ENCODE measurements at regions not wholly inside any gene's neighbourhood (a gene's known extent, or its start where the extent isn't known, plus 50 kb on each side); places are given as distances from the start of the nearest gene placed in this dataset.

DNA sequence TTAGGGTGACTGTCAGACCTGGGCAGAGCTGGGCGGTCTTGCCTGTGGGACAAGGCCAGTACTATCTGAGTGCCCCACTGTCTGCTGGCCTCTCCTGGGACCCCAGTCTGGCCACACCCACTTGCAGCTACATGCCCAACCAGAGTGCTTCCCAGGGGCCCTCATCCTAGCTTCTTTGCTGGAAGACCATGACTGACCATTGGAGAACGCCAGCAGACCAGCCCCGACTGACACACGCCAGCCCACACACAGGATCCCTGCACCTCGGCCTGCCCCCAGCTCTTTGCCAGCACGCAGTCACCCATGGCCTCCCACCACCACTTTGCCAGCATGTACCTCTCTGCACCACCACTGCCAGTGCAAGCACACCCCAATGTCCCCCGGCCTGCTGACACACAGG, 585.7 kb downstream of the ZNF674 start:
- ChIA-PET CTCF (no interaction called here), POLR2A (no interaction called here)

DNA sequence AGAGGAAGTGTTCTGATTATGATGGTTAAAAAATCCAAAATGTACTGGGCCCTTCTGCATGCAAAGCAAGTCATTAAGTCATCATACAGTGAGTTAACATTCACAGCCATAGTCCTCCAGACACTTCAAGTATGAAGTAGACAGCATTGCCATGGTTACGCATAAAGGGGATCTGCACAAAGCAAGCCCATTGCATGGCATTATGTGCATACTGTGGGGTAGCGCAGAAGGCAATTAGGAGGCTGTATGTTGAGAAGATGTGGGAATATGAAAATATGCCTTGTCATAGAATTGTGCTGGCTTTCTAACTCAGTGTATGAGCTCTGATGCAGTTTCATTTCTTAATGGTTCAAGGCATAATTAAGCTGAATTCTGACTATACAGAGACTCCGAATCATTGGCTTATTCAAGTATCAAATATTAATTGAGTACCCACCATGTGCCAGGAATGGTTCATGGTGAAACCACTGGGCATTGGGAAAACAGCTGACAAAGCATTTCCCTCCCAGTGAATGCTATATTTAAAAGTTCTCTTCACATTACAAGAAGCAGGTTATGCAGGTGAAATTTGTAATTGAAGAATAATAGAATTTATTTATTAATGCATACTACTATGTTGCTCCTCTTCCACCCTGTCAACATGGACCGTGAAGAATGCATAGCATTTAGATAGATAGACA, 588.9 kb downstream of the ZNF674 start:
- TF ChIP-seq, protein P1, sequence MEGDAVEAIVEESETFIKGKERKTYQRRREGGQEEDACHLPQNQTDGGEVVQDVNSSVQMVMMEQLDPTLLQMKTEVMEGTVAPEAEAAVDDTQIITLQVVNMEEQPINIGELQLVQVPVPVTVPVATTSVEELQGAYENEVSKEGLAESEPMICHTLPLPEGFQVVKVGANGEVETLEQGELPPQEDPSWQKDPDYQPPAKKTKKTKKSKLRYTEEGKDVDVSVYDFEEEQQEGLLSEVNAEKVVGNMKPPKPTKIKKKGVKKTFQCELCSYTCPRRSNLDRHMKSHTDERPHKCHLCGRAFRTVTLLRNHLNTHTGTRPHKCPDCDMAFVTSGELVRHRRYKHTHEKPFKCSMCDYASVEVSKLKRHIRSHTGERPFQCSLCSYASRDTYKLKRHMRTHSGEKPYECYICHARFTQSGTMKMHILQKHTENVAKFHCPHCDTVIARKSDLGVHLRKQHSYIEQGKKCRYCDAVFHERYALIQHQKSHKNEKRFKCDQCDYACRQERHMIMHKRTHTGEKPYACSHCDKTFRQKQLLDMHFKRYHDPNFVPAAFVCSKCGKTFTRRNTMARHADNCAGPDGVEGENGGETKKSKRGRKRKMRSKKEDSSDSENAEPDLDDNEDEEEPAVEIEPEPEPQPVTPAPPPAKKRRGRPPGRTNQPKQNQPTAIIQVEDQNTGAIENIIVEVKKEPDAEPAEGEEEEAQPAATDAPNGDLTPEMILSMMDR (IDR thresholded peaks at IDR 0.05; ENCODE audit: insufficient read depth, low read depth, low read length) = no peak
- Histone ChIP-seq H3K27me3 (ENCODE audit: control insufficient read depth, insufficient read depth, low read length) (no peaks in the 10 kb centered on the region), H3K36me3 (ENCODE audit: control insufficient read depth, insufficient read depth, low read length) (no peaks in the 10 kb centered on the region), H3K4me3 (ENCODE audit: low read depth, low read length) (no peak overlapping the region)
- POLR2A ChIA-PET = no interaction called here
- DNase-seq (ENCODE audit: low read depth) = no peak
- CTCF ChIA-PET = no interaction called here

More for the DNA sequence above, 585.7 kb downstream of the ZNF674 start:
- TF ChIP-seq, protein P1 (IDR thresholded peaks at IDR 0.05; ENCODE audit: insufficient read depth, low read depth, low read length) = no peak
- Histone ChIP-seq H3K36me3 (ENCODE audit: control insufficient read depth, insufficient read depth, low read length) (no peaks in the 10 kb centered on the region), H3K27me3 (ENCODE audit: control insufficient read depth, insufficient read depth, low read length) (no peaks in the 10 kb centered on the region), H3K4me3 (ENCODE audit: low read depth, low read length) (no peak overlapping the region)
- no peak for DNase-seq (ENCODE audit: low read depth)

DNA sequence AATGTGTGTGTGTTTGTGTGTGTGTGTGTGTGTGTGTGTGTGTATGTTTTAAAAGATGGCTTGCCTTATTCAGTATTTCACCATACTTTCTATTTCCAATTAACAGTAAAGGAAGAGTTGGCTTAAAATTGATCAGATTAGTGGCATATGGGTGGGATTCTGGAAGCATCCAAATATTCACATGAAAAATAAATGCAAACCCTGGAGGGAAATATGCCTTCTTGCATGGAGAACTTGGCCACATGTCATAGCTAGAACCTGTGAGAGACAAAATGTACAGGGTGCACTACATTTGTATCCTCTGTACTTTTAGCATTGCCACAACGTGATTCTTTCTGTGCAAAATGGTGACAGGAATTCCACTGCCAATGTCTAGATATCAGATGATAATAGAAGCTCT, 589.6 kb downstream of the ZNF674 start:
- DNase-seq (ENCODE audit: low read depth) = no peak
- Histone ChIP-seq H3K4me3 (ENCODE audit: low read depth, low read length) (no peak overlapping the region), H3K36me3 (ENCODE audit: control insufficient read depth, insufficient read depth, low read length) (no peaks in the 10 kb centered on the region), H3K27me3 (ENCODE audit: control insufficient read depth, insufficient read depth, low read length) (no peaks in the 10 kb centered on the region)
- TF ChIP-seq, protein P1 (IDR thresholded peaks at IDR 0.05; ENCODE audit: insufficient read depth, low read depth, low read length) = no peak
- ChIA-PET POLR2A (no interaction called here), CTCF (no interaction called here)

DNA sequence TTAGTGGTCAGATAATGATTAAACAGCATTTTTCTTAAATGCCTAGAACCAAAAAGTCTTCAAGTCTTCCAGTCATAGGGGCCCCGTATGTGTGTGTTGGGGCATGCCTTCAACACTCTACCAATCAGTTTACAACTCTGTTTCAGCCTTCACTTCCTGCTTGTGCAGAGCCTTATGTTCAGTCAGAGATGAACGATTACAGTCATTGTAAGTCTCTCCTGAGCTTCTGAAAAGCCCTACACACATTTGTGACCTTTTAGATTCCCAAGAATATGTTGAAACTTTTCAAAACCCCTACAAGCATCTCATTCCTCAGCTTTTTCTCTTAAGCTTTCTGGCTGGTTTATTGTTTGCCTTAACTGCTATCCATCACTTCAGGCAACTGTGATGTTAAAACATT, 591.2 kb downstream of the ZNF674 start:
- TF ChIP-seq, protein P1 (IDR thresholded peaks at IDR 0.05; ENCODE audit: insufficient read depth, low read depth, low read length) = no peak
- H3K36me3 ChIP-seq (ENCODE audit: control insufficient read depth, insufficient read depth, low read length) = no peaks in the 10 kb centered on the region
- POLR2A ChIA-PET = no interaction called here
- H3K27me3 ChIP-seq (ENCODE audit: control insufficient read depth, insufficient read depth, low read length) = no peaks in the 10 kb centered on the region
- CTCF ChIA-PET = interaction anchor here (1.0 kb wide), 1 partner anchor 21 kb away, joined by 4 read pairs; no protein-coding TSS in a partner anchor
- H3K4me3 ChIP-seq (ENCODE audit: low read depth, low read length) = no peak overlapping the region
- no peak for DNase-seq (ENCODE audit: low read depth)

DNA sequence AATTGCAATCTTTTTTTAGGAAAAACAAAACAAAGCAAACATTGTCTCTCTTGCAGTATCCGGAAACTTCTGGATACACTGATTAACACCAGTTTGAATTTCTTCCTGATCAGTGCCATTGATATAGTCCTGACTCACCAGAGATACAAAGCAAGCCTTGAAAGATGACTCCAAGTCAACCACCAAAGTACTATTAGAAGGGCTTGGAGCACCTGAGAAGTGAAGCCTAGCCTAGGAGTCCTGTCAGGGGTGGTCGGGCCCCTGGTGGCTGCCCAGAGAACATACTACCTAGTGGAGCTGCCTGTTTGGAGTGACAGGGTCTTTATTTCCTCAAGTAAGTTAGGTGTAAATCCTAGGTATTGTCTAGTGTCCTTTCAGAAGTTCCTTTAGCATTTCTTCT, 593.2 kb downstream of the ZNF674 start:
- Histone ChIP-seq H3K4me3 (ENCODE audit: low read depth, low read length) (no peak overlapping the region), H3K27me3 (ENCODE audit: control insufficient read depth, insufficient read depth, low read length) (no peaks in the 10 kb centered on the region), H3K36me3 (ENCODE audit: control insufficient read depth, insufficient read depth, low read length) (no peaks in the 10 kb centered on the region)
- ChIA-PET CTCF (no interaction called here), POLR2A (no interaction called here)
- TF ChIP-seq, protein P1 (IDR thresholded peaks at IDR 0.05; ENCODE audit: insufficient read depth, low read depth, low read length) = no peak
- no peak for DNase-seq (ENCODE audit: low read depth)

Measured in BJ (cell line).